Type B pancreatic cell (in vitro differentiated cells): ENCODE measurements at regions not wholly inside any gene's neighbourhood (a gene's known extent, or its start where the extent isn't known, plus 50 kb on each side); places are given as distances from the start of the nearest gene placed in this dataset.

Experiments
- DNase-seq: peaks from one replicate; pipeline ENCODE4 v3.0.0; 2021; ENCODE audit warnings: mixed read lengths; ENCODE audit not compliant: unreplicated experiment; ENCODE audit errors: extremely low spot score
- H3K27ac Mint-ChIP-seq: 2 replicates; pipeline ENCODE4 v1.8.0; 2021; ENCODE audit warnings: mild to moderate bottlenecking, mixed read lengths
- H3K27me3 Mint-ChIP-seq: 2 replicates; pipeline ENCODE4 v1.8.0; 2021; ENCODE audit warnings: mixed read lengths
- H3K36me3 Mint-ChIP-seq: 2 replicates; pipeline ENCODE4 v1.8.0; 2021; ENCODE audit warnings: mixed read lengths
- H3K4me1 Mint-ChIP-seq: one replicate; pipeline ENCODE4 v1.8.0; 2021; ENCODE audit warnings: mixed read lengths; ENCODE audit not compliant: unreplicated experiment
- H3K4me3 Mint-ChIP-seq: 2 replicates; pipeline ENCODE4 v1.8.0; 2021; ENCODE audit warnings: mild to moderate bottlenecking, mixed read lengths
- H3K9me3 Mint-ChIP-seq: 2 replicates; pipeline ENCODE4 v1.8.0; 2021; ENCODE audit warnings: mixed read lengths
- TF ChIP-seq, protein P1 (sequence below): fragments of 200-600 bp; sonication (generic); conservative IDR thresholded peaks from 2 replicates; pipeline ENCODE4 v1.5.0; 2021; ENCODE audit warnings: antibody characterized with exemption, mild to moderate bottlenecking

- Mint-ChIP-seq H3K27ac (no peak overlapping the region), H3K36me3 (no peaks in the 10 kb centered on the region), H3K4me3 (no peak overlapping the region), H3K4me1 (no peaks in the 10 kb centered on the region), H3K27me3 (peaks cover 10% of the 10 kb centered on the region), H3K9me3 (no peaks in the 10 kb centered on the region)
- TF ChIP-seq, protein P1, sequence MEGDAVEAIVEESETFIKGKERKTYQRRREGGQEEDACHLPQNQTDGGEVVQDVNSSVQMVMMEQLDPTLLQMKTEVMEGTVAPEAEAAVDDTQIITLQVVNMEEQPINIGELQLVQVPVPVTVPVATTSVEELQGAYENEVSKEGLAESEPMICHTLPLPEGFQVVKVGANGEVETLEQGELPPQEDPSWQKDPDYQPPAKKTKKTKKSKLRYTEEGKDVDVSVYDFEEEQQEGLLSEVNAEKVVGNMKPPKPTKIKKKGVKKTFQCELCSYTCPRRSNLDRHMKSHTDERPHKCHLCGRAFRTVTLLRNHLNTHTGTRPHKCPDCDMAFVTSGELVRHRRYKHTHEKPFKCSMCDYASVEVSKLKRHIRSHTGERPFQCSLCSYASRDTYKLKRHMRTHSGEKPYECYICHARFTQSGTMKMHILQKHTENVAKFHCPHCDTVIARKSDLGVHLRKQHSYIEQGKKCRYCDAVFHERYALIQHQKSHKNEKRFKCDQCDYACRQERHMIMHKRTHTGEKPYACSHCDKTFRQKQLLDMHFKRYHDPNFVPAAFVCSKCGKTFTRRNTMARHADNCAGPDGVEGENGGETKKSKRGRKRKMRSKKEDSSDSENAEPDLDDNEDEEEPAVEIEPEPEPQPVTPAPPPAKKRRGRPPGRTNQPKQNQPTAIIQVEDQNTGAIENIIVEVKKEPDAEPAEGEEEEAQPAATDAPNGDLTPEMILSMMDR, result no peak
- no peak for DNase-seq
Observed at GRCh38 chr2:19426144-19426543, 67.7 kb upstream of the OSR1 start.

- TF ChIP-seq, protein P1, result no peak
- no peaks in the 10 kb centered on the region for H3K9me3 Mint-ChIP-seq
- H3K36me3 Mint-ChIP-seq, result no peaks in the 10 kb centered on the region
- H3K27me3 Mint-ChIP-seq, result peaks cover 10% of the 10 kb centered on the region
- no peaks in the 10 kb centered on the region for H3K4me1 Mint-ChIP-seq
- no peak for DNase-seq
- H3K27ac Mint-ChIP-seq, result no peak overlapping the region
- H3K4me3 Mint-ChIP-seq, result no peak overlapping the region
Observed at GRCh38 chr2:19425419-19425818, 67.0 kb upstream of the OSR1 start.

DNA sequence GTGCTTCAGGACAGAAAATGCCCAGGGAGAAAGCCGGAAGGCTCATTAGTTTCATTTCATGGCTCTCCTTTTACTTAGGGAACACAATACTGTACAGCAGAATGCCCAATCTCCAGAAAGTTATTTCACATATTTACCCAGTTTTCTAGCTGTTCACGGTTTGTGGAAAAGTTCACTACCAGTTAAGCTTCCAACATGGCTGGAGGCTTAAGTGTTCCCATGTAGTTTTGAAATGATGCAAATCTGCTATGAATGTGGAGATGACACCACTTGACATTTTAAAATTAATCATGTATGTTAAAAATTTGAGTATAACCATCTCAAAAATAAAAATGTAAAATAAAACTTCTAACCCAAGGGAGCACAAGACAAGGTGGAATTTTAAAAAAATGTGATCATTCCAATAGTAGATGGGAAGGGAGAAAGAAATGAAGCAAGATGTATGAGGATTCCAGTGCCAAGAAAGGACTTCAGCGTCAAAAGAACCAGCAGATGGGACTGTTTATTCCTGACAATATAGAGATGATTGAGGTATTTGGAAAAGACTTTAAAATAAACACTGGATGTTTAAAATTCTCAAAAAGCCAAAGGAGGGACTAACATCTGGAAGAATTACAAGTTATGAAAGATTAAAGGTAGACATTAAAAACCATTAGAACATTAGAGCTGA is 60.9 kb upstream of the OSR1 start:
- no peak for DNase-seq
- Mint-ChIP-seq H3K4me3 (no peak overlapping the region), H3K36me3 (no peaks in the 10 kb centered on the region), H3K4me1 (no peaks in the 10 kb centered on the region), H3K27ac (no peak overlapping the region), H3K9me3 (no peaks in the 10 kb centered on the region), H3K27me3 (no peaks in the 10 kb centered on the region)
- TF ChIP-seq, protein P1, result no peak

- Mint-ChIP-seq H3K27me3 (no peaks in the 10 kb centered on the region), H3K27ac (no peak overlapping the region)
Observed at GRCh38 chr2:19416784-19417684, 58.6 kb upstream of the OSR1 start.

DNA sequence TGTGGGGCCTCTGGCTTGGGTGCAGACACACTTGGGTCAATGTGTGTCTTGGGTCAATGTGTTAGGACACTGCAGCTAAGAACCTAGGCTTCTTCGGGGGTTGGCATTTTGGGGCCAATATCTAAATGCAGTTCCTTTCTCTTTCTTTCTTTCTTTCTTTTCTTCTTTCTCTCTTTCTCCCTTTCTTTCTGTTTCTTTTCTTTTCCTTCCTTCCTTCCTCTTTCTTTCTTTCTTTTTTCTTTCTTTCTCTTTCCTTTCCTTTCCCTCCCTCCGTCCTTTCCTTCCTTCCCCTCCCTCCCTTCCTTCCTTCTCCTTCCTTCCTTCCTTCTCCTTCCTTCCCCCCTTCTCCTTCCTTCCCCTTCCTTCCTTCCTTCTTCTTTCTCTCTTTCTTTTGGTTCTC is 57.7 kb upstream of the OSR1 start:
- H3K36me3 Mint-ChIP-seq, result no peaks in the 10 kb centered on the region
- H3K4me3 Mint-ChIP-seq, result no peak overlapping the region
- no peak for DNase-seq
- H3K27ac Mint-ChIP-seq, result no peak overlapping the region
- TF ChIP-seq, protein P1, result no peak
- H3K27me3 Mint-ChIP-seq, result no peaks in the 10 kb centered on the region
- H3K4me1 Mint-ChIP-seq, result no peaks in the 10 kb centered on the region
- H3K9me3 Mint-ChIP-seq, result no peaks in the 10 kb centered on the region

More at GRCh38 chr2:19416784-19417684, 58.6 kb upstream of the OSR1 start:
- H3K9me3 Mint-ChIP-seq, result no peaks in the 10 kb centered on the region
- no peaks in the 10 kb centered on the region for H3K36me3 Mint-ChIP-seq
- TF ChIP-seq, protein P1, result no peak
- H3K4me1 Mint-ChIP-seq, result no peaks in the 10 kb centered on the region
- H3K4me3 Mint-ChIP-seq, result no peak overlapping the region
- no peak for DNase-seq
